OCI-LY3 (cell line): ENCODE measurements at regions not wholly inside any gene's neighbourhood (a gene's known extent, or its start where the extent isn't known, plus 50 kb on each side); places are given as distances from the start of the nearest gene placed in this dataset.

Source experiments
- H2AFZ ChIP-seq: fragments of 200-600, 300-600 bp; shearing (Covaris generic); 2 replicates; pipeline ENCODE4 v1.6.0; 2014; ENCODE audit warnings: antibody characterized with exemption, low read depth, low read length
- H3K27ac ChIP-seq: fragments of 200-600, 300-600 bp; sonication (generic); 2 replicates; pipeline ENCODE4 v1.5.1; 2014; ENCODE audit warnings: mild to moderate bottlenecking, low read length, moderate library complexity, mixed read lengths
- H3K27me3 ChIP-seq: fragments of 200-600, 300-600 bp; sonication (generic); 2 replicates; pipeline ENCODE4 v1.6.1; 2014; ENCODE audit warnings: low read depth, low read length, mixed read lengths
- H3K36me3 ChIP-seq: fragments of 200-600, 300-600 bp; sonication (generic); replicated peaks from 2 replicates; pipeline ENCODE3; 2014; ENCODE audit warnings: low read depth, low read length, mixed read lengths
- H3K4me1 ChIP-seq: fragments of 300-600, 200-600 bp; sonication (generic); 2 replicates; pipeline ENCODE4 v1.6.1; 2014; ENCODE audit warnings: low read length, mixed read lengths
- H3K4me2 ChIP-seq: fragments of 200-600, 300-600 bp; sonication (generic); 2 replicates; pipeline ENCODE4 v1.6.1; 2014; ENCODE audit warnings: low read length, mixed read lengths
- H3K4me3 ChIP-seq: fragments of 300-600, 200-600 bp; sonication (generic); 2 replicates; pipeline ENCODE4 v1.5.1; 2014; ENCODE audit warnings: antibody characterized with exemption, mild to moderate bottlenecking, low read length, moderate library complexity
- H3K79me2 ChIP-seq: fragments of 300-600, 200-600 bp; shearing (Covaris generic); 2 replicates; pipeline ENCODE4 v1.6.1; 2014; ENCODE audit warnings: mild to moderate bottlenecking, low read length, mixed read lengths
- H3K9ac ChIP-seq: fragments of 300-600, 200-600 bp; shearing (Covaris generic); 2 replicates; pipeline ENCODE4 v1.6.0; 2014; ENCODE audit warnings: mild to moderate bottlenecking, low read length, moderate library complexity
- H3K9me3 ChIP-seq: fragments of 200-600, 300-600 bp; shearing (Covaris generic); 2 replicates; pipeline ENCODE4 v1.6.1; 2014; ENCODE audit warnings: low read length, mixed read lengths; ENCODE audit not compliant: insufficient read depth
- H4K20me1 ChIP-seq: fragments of 200-600, 300-600 bp; sonication (generic); 2 replicates; pipeline ENCODE4 v1.6.1; 2016; ENCODE audit warnings: low read length, mixed read lengths; ENCODE audit not compliant: insufficient read depth
- EZH2phosphoT487 ChIP-seq: fragments of 200-600 bp; shearing (Covaris generic); IDR thresholded peaks from 2 replicates; pipeline ENCODE4 v1.6.1; 2018; ENCODE audit warnings: antibody characterized with exemption, mixed run types, low read depth
- TF ChIP-seq, protein P1 (sequence below): fragments of 200-600, 300-600 bp; sonication (generic); IDR thresholded peaks from 2 replicates; pipeline ENCODE4 v1.5.1; 2014; ENCODE audit warnings: antibody characterized with exemption, low read length, low read depth

- H4K20me1 ChIP-seq, result no peaks in the 10 kb centered on the region
- no peak overlapping the region for H3K4me3 ChIP-seq
- H3K79me2 ChIP-seq, result no peaks in the 10 kb centered on the region
- H3K4me2 ChIP-seq, result no peak overlapping the region
- no peaks in the 10 kb centered on the region for H3K9me3 ChIP-seq
- no peaks in the 10 kb centered on the region for H3K4me1 ChIP-seq
- TF ChIP-seq, protein P1, sequence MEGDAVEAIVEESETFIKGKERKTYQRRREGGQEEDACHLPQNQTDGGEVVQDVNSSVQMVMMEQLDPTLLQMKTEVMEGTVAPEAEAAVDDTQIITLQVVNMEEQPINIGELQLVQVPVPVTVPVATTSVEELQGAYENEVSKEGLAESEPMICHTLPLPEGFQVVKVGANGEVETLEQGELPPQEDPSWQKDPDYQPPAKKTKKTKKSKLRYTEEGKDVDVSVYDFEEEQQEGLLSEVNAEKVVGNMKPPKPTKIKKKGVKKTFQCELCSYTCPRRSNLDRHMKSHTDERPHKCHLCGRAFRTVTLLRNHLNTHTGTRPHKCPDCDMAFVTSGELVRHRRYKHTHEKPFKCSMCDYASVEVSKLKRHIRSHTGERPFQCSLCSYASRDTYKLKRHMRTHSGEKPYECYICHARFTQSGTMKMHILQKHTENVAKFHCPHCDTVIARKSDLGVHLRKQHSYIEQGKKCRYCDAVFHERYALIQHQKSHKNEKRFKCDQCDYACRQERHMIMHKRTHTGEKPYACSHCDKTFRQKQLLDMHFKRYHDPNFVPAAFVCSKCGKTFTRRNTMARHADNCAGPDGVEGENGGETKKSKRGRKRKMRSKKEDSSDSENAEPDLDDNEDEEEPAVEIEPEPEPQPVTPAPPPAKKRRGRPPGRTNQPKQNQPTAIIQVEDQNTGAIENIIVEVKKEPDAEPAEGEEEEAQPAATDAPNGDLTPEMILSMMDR, result no peak
- no peak for TF ChIP-seq EZH2phosphoT487
- no peak overlapping the region for H3K9ac ChIP-seq
- no peaks in the 10 kb centered on the region for H3K36me3 ChIP-seq
- peaks cover 42% of the 10 kb centered on the region for H3K27me3 ChIP-seq
- no peak overlapping the region for H2AFZ ChIP-seq
- no peak overlapping the region for H3K27ac ChIP-seq
Observed at GRCh38 chr1:208565756-208566440, 321.7 kb upstream of the PLXNA2 start.

DNA sequence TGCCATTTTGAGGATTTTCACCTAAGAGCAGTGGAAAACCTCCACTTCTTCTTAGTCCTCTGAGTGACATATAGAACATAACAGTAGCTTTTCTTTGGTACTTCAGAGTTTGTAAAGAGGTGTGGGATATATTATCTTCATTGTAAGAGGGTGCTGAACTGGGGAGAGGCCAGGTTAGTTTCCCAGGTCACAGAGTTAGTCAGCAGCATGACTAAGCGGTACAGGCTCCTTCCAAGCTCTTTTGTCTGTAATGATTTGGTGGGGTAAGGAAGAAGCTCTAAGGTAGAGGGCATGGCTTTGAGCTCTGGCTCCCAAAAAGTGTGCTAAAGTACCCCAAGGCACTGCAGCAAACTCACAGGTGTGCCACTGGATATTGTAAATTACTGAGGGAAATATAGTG is 325.0 kb upstream of the PLXNA2 start:
- Histone ChIP-seq H3K9me3 (no peaks in the 10 kb centered on the region), H3K4me2 (no peak overlapping the region), H3K27me3 (peaks cover 27% of the 10 kb centered on the region), H3K9ac (no peak overlapping the region), H3K4me1 (no peaks in the 10 kb centered on the region), H3K79me2 (no peaks in the 10 kb centered on the region), H3K4me3 (no peak overlapping the region), H3K27ac (no peak overlapping the region), H4K20me1 (no peaks in the 10 kb centered on the region), H3K36me3 (no peaks in the 10 kb centered on the region), H2AFZ (no peak overlapping the region)
- TF ChIP-seq EZH2phosphoT487, result no peak
- TF ChIP-seq, protein P1, result no peak

- Histone ChIP-seq H3K27ac (no peak overlapping the region), H3K36me3 (no peaks in the 10 kb centered on the region), H3K9me3 (no peaks in the 10 kb centered on the region), H3K79me2 (no peaks in the 10 kb centered on the region), H3K27me3 (peaks cover 33% of the 10 kb centered on the region), H4K20me1 (no peaks in the 10 kb centered on the region), H2AFZ (no peak overlapping the region), H3K4me1 (no peaks in the 10 kb centered on the region), H3K4me2 (no peak overlapping the region), H3K9ac (no peak overlapping the region), H3K4me3 (no peak overlapping the region)
- TF ChIP-seq, protein P1, result no peak
- no peak for TF ChIP-seq EZH2phosphoT487
Observed at GRCh38 chr1:208570362-208570761, 326.2 kb upstream of the PLXNA2 start.

DNA sequence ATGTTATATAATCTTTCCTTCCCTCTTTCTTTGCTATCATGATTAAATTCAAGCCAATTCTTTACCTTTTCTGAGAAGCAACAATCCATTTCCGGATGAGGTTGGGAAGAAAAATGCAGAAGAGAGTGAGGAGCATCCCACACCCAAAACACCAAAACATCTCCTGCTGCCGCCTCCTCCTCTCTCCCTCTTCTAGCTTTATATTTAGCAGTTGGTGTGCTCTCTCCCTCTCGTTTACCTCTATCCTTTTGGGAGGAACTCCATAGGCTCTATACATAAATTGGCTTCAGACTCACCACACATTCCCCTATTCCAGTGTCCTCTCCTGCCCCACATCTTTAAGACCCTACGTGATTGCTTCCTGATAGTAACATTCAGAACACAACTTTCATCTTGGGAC is 332.2 kb upstream of the PLXNA2 start:
- Histone ChIP-seq H3K4me1 (no peaks in the 10 kb centered on the region), H3K27me3 (peaks cover 26% of the 10 kb centered on the region), H3K27ac (no peak overlapping the region), H4K20me1 (no peaks in the 10 kb centered on the region), H3K4me2 (no peak overlapping the region), H3K36me3 (no peaks in the 10 kb centered on the region), H3K79me2 (no peaks in the 10 kb centered on the region), H3K9me3 (no peaks in the 10 kb centered on the region), H3K4me3 (no peak overlapping the region), H3K9ac (no peak overlapping the region), H2AFZ (no peak overlapping the region)
- TF ChIP-seq, protein P1, result no peak
- TF ChIP-seq EZH2phosphoT487, result no peak
